ENCODE measurements at regions not wholly inside any gene's neighbourhood (a gene's known extent, or its start where the extent isn't known, plus 50 kb on each side); places are given as distances from the start of the nearest gene placed in this dataset.
"Not testable (repeated sequence)": the region's sequence is repeated elsewhere in the genome, so short reads cannot be mapped to it uniquely, and the experiment has no call there.

DNA sequence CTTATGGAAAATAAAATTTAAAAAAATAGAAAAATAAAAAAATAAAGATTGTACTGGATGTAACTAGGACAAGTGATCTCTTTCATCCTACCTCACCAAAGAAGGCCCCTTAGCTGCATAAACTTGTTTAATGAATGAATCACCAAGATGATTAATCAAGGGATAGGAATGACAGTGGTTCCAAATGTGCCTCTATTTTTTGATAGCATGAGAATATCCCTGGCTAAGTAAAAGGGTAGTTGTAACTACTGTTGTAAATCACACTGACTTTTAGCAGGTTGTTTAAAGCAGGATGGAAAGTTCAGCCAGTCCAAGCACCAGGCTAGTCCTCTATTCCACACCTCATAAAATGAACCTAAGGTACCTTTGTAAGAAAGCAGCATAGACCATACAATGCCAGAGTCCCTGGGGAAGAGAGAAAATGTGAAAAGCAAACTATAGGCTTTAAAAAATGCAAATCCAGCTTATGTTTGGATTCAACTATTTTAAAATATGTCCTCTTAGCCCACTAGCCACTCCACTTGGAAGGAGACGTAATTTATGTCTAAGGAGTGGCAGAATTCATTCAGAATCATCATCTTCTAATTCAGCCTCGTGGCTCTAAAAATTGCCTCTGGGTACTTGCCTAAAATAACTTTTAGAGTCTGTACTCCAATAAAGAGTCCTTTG is 126.8 kb downstream of the SKIDA1 start:
- TF ChIP-seq POLR2A (IDR thresholded peaks at IDR 0.05; ENCODE audit: low read depth, low read length), result no peak
- FAIRE-seq, result no peak
- DNase-seq (ENCODE audit: insufficient read length, low spot score), result no peak

DNA sequence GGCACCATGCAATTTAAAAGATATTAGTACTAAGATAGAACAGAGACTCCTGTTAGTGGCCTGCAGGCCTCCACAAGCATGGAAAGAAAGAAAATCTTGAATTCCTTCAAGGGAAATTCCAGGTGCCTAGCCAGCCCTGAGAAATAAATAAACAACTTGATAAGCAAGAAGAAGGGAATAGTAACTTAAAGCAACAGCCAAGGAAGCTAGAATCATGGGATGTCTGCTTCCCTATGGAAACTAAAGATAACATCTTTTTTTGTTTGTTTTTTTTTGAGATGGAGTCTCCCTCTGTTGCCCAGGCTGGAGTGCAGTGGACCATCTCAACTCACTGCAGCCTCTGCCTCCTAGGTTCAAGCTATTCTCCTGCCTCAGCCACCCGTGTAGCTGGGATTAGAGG is 128.6 kb downstream of the SKIDA1 start:
- TF ChIP-seq POLR2A (IDR thresholded peaks at IDR 0.05; ENCODE audit: low read depth, low read length), result no peak
- FAIRE-seq (no peak), DNase-seq (ENCODE audit: insufficient read length, low spot score) (no peak)

DNA sequence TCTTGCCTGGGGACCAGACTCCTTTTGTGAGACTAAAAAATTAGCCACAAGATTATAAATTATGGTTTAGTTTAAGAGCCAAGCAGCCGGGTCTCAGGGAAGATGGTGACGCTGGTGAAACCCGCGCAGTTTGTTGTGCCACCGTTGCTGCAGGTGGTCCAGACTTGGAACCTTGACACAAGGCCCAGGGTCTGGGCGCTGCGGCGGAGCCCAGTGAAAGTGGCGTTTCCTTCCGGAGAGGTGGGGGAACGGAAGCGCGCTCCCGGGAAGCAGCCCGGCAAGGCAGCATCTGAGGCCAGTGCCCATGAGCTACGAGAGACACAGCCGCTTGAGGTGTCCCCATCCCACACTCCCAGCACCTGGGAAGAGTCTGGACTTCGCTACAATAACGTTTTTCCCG is 131.6 kb downstream of the SKIDA1 start:
- FAIRE-seq, result no peak
- no peak for DNase-seq (ENCODE audit: insufficient read length, low spot score)
- TF ChIP-seq POLR2A (IDR thresholded peaks at IDR 0.05; ENCODE audit: low read depth, low read length), result no peak

DNA sequence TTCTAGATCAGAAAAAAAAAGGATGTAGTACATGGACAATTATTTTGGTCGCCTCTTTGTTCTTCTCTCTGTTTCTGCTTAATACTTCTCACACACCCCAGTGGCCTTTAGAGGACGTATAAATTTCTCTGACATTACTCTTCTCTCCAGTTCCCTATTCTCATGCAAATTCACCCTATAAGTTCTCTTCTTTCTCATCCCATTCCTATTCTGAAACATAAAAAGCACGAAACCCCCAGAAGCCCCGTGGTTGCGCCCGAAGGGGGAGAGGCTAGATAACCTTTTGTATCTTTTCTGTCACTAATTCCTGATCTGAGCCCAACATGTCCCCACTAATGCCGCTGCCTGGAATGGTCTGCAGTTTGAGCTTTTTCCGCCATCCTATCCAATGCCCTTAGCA is 136.9 kb downstream of the SKIDA1 start:
- FAIRE-seq (no peak), DNase-seq (ENCODE audit: insufficient read length, low spot score) (no peak)
- no peak for TF ChIP-seq POLR2A (IDR thresholded peaks at IDR 0.05; ENCODE audit: low read depth, low read length)

DNA sequence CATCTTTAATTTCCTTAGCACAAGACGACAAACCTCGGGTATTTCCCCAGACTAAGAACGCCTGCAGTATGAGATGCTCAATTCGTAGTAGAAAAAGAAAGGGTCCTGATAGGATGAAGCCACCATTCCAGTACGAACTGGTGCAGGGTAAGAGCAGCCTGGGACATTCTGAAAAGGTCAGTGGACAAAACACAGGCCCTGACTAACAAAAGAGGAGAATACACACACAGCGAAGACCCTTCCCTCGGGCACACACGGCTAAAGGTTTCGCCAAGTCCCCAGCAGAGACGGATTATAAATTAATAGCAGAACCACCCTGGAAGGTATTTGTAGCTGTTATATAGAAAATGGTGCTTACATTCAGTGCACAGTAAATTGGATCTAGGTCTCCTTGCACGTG is 137.6 kb downstream of the SKIDA1 start:
- no peak for TF ChIP-seq POLR2A (IDR thresholded peaks at IDR 0.05; ENCODE audit: low read depth, low read length)
- FAIRE-seq, result no peak
- no peak for DNase-seq (ENCODE audit: insufficient read length, low spot score)

DNA sequence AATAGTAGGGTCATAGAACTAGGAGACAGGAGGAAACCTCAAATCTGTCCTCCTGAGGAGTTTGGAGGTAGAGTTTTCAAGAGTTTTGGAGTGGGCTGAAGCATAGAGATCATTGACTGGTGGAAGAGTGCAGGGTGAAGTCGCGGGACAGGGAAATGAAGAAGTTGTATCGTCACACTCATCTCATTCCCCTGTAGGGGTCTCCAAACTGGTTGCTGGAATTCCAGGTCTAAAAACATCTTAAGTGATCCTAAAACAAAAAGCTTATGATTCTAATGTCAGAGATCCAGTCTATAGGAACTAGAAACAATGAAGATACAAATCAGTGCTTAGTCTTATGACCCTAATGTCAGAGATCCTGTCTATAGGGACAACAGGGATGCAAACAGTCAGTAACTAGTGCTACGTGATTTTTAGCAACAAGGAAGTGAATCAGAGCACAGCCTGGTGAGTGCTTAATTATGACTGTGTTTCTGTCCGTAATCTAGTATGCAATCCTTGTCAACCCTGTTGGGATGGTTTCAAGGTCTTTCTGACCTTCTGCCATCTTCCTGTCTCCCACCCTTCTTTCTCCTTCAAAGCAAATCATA is 139.4 kb downstream of the SKIDA1 start:
- DNase-seq (ENCODE audit: insufficient read length, low spot score) (no peak), FAIRE-seq (no peak)

DNA sequence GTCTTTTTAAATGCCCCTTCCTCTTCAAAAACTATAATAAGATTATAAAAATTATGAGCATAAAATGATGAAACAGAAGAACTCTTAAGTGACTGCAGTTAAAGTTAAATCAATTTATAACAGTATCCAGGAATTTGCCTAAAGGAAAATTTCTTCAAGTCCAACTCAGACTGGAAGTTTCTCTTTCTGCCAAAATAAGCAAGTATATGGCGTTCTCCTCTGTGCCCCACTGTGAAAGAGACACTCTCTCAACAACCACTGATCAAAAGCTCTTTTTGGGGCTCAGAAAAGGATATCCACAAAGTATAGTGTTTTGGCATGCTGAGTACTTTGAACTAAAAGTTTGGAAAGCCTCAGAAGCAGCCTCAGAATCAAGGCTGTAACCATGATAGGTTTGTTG is 139.9 kb downstream of the SKIDA1 start:
- no peak for TF ChIP-seq POLR2A (IDR thresholded peaks at IDR 0.05; ENCODE audit: low read depth, low read length)
- DNase-seq (ENCODE audit: insufficient read length, low spot score) (no peak), FAIRE-seq (no peak)

More for the DNA sequence above, 139.4 kb downstream of the SKIDA1 start:
- no peak for TF ChIP-seq POLR2A (IDR thresholded peaks at IDR 0.05; ENCODE audit: low read depth, low read length)

DNA sequence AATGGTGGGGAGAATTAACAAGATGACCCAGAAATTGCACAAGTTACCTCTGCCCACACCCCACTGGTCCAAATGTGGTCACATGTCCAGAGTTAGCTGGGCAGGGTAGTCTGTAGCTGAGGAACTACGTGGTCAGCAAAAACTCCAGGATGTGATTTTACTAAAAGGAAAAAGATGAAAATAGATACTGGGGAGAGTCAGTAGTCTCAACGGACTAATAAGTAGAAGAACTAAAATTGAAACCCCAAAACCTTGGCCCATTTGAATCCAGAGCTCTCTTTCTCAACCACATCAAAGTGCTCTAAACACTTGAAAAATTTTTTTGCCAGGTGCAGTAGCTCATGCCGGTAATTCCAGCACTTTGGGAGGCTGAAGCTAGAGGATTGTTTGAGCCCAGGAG is 146.3 kb downstream of the SKIDA1 start:
- FAIRE-seq, result no peak
- DNase-seq (ENCODE audit: insufficient read length, low spot score), result no peak
- TF ChIP-seq POLR2A (IDR thresholded peaks at IDR 0.05; ENCODE audit: low read depth, low read length), result no peak

DNA sequence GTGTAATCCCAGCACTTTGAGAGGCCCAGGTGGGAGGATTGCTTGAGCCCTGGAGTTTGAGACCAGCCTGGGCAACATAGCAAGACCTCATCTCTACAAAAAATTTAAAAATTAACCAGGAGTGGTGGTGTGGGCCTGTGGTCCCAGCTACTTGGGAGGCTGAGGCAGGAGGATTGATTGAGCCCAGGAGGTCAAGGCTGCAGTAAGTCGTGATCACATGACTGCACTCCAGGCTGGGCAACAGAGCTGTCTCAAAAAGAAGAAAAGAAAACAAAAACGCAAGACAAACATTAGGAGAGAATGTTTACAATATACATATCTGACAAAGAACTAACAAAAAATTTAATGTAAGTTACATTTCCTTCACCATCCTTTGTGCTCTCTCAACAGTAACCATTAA is 150.2 kb downstream of the SKIDA1 start:
- DNase-seq (ENCODE audit: insufficient read length, low spot score); FAIRE-seq: not testable (repeated sequence)

DNA sequence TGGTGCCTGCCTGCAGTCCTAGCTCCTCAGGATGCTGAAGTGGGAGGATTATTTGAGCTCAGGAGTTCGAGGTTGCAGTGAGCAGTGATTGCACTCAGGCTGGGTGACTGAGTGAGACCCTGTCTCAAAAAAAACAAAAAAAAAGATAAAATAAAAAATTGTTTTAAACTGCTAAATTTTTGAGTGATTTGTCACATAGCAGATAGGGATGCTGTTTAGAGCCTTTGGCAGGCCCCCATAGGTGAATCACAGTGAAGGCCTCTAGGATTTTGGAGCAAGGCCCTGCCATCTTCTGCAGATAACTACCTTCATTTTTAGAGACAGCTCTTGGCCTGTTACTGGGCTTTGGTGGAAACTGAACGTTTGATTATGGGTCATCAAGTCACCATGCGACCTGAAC is 151.6 kb downstream of the SKIDA1 start:
- not testable (repeated sequence) for DNase-seq (ENCODE audit: insufficient read length, low spot score); FAIRE-seq

DNA sequence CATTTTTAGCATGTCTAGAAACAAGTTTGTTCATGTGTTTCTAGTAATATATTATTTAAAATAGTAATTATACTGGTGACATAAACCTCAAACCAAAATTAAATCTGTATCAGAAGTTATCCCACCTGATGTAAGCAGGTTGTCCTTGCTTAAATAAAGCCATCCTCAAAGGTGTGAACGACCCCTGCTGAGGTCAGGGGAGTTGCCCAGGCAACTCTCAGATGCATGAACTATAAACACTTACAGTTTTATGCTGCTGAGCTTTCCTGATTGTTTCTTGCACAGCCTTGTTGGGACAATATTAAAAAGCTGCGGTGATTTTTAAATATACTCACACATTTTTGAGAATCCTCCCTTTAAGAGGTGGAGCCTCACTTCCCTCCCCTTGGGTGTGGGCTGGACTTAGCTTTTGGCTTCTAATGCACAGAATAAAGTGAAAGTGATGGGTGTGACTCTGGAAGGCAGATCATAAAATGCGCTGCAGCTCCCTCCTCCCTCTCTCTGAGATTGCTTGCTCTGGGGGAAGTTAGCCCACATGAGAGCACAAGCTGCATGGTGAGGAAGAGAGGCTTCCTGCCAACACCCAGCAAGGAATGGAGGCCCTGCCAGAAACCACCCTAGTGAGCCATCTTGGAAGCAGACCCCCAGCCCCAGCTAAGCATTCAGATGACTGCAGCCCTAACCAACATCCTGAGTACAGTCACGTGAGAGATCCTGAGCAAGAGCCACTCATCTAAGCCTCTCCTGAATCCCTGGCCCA is 152.7 kb downstream of the SKIDA1 start:
- FAIRE-seq (peak; percentile 96), DNase-seq (ENCODE audit: insufficient read length, low spot score) (peak; percentile 54)
- TF ChIP-seq POLR2A (IDR thresholded peaks at IDR 0.05; ENCODE audit: low read depth, low read length), result peak; percentile 32; the same call in 1 of the 2 replicates

DNA sequence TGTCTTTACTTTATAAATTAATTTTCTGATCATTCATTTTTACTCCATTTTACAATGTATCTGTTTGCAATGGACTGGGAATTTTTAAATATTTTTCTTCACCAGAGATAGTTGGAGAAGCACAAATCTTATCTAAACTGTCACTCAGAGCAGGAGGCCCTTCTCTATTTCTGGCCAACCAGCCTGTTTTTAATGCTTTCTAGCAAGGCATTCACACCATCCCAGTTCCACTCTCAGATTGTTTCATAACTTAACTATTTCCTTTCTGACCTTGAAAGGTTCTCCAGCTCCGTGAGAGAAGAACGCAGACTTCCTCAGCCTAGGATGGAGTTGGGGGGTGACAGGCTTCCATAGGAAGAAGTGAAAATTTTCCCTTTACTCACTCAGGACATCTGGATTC is 155.8 kb downstream of the SKIDA1 start:
- TF ChIP-seq POLR2A (IDR thresholded peaks at IDR 0.05; ENCODE audit: low read depth, low read length), result no peak
- FAIRE-seq (no peak), DNase-seq (ENCODE audit: insufficient read length, low spot score) (no peak)

DNA sequence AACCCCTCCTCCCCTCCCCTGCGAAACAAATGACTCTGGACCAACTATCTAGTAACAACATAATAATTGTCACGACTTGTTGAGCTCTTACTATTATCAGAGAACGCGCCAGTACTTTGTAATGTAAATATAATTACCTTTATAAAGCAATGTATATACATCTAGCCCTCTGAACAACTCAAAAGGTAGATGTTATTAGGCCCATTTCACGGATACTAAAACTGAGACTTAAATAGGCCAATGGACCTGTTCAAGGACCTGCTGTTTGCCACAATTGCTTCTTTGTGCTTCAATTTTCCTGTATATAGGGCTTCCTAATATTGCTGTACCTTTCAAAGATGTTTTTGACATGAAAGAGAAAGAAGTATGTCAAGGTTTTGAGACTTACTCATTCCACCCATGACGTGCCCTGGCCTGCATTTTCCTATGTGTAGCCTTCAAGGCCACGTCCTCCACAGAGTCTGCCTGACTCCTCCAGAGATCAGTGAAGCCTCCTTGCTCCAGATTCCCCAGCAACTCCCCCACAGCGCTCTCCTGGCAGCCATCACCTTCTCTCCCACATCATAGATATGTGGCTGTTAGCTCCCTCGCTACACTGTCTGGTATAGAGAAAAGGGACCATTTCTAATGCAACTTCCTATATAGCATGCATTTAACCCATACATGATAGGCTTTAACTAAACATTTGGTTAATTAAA is 156.6 kb downstream of the SKIDA1 start:
- TF ChIP-seq POLR2A (IDR thresholded peaks at IDR 0.05; ENCODE audit: low read depth, low read length), result no peak
- DNase-seq (ENCODE audit: insufficient read length, low spot score) (no peak), FAIRE-seq (no peak)

DNA sequence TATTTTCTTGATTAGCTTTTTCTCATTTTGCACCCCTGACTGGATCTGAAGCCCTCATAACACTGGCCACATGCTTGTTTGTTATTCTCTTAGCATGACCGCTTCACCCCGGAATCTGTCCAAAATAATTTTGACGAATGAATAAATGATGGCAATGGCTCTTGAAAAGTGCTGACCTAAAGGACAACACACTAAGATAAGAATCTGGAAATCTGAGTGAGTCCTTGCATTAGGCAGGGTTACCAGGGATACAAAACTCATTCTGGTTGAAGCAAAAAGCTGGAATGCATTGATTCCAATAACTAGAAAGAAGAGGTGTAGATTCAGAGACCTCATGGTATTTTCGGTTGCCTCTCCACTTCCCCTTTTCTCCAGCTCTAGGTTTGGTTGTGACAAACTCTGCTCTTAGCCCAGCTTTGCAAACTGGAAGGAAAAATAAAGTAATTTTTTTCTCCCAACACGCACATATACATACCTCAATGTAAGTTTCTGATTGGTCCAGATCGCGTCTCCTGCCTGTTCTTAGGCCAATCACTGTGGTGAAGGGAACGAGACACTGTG is 157.4 kb downstream of the SKIDA1 start:
- no peak for DNase-seq (ENCODE audit: insufficient read length, low spot score)
- no peak for TF ChIP-seq POLR2A (IDR thresholded peaks at IDR 0.05; ENCODE audit: low read depth, low read length)
- FAIRE-seq, result no peak

DNA sequence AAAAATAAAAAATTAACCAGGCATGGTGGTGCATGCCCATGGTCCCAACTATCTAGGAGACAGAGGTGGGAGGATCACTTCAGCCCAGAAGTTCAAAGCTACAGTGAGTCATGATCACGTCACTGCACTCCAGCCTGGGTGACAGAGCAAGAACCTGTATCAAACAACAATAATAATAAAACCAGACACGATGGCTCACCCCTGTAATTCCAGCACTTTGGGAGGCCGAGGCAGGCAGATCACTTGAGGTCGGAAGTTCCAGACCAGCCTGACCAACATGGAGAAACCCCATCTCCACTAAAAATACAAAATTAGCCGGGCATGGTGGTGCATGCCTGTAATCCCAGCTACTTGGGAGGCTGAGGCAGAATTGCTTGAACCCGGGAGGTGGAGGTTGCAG is 159.4 kb downstream of the SKIDA1 start:
- FAIRE-seq, result peak; percentile 84
- DNase-seq (ENCODE audit: insufficient read length, low spot score), result not testable (repeated sequence)

All from H54 (cell line).